ENCODE measurements at regions not wholly inside any gene's neighbourhood (a gene's known extent, or its start where the extent isn't known, plus 50 kb on each side); places are given as distances from the start of the nearest gene placed in this dataset.

DNA sequence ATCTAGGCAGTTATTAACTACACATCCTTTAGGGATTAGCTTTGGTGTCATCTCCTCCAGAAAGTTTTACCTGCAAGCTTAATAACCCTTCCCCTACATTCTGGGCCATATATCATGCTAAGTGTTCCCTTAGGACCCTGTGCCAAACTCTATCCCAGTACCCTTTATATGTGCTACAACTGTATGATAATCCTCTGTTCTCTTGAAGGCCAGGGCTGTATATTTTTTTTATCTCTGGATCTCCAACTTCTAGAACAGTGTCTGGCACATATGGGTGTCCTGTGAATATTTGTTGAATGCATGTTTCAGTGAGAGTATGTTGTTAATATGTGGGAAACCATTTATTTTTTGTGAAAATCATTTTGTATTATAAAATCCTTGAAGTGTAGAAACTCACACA lies 106.7 kb downstream of the PPM1A start:
- no peak for TF ChIP-seq CTCF (IDR thresholded peaks at IDR 0.05)
- no peak for TF ChIP-seq POLR2A (IDR thresholded peaks at IDR 0.05)
- TF ChIP-seq POLR2AphosphoS5 (IDR thresholded peaks at IDR 0.05) = no peak

Data from prostate gland (tissue), 2 donors.